ENCODE measurements at regions not wholly inside any gene's neighbourhood (a gene's known extent, or its start where the extent isn't known, plus 50 kb on each side); places are given as distances from the start of the nearest gene placed in this dataset.

GRCh38 chr6:816510-817084 lies 123.7 kb upstream of the EXOC2 start:
- TF ChIP-seq POLR2AphosphoS5 (IDR thresholded peaks at IDR 0.05; ENCODE audit: low read depth, low read length) (no peak), REST (IDR thresholded peaks at IDR 0.05; ENCODE audit: insufficient read depth in 1 of 2, low read depth in 2 of 2, low read length in 2 of 2) (no peak)
